ENCODE measurements at regions not wholly inside any gene's neighbourhood (a gene's known extent, or its start where the extent isn't known, plus 50 kb on each side); places are given as distances from the start of the nearest gene placed in this dataset.

GRCh38 chr18:10164271-10165071 is 250.7 kb downstream of the VAPA start:
- ATAC-seq (replicated peaks in 1 of 4) (no peak), DNase-seq (no peak)
- H3K4me1 ChIP-seq (ENCODE audit: control insufficient read depth in 1 of 2, extremely low read depth in 1 of 2, insufficient read depth in 2 of 2, low read length in 2 of 2) = no peaks in the 10 kb centered on the region
- H3K9me3 ChIP-seq = no peaks in the 10 kb centered on the region
- 93% methylated on average over 8 of the region's 17 CpGs for WGBS (ENCODE audit: insufficient coverage)
- ChIA-PET POLR2A (no interaction called here), CTCF (no interaction called here)
- H3K4me3 ChIP-seq (ENCODE audit: control insufficient read depth in 1 of 2, extremely low read depth in 1 of 2, low read length in 1 of 2) = no peak overlapping the region
- Mint-ChIP-seq H3K9me3 (no peaks in the 10 kb centered on the region), H3K36me3 (no peaks in the 10 kb centered on the region), H3K4me1 (no peaks in the 10 kb centered on the region), H3K27me3 (no peaks in the 10 kb centered on the region), H3K27ac (no peak overlapping the region), H3K4me3 (no peak overlapping the region)
- H3K36me3 ChIP-seq (ENCODE audit: control insufficient read depth in 2 of 2, extremely low read depth in 1 of 2, insufficient read depth in 1 of 2, low read length in 1 of 2) = no peaks in the 10 kb centered on the region
- H3K27me3 ChIP-seq (replicated peaks in 1 of 2; ENCODE audit: control insufficient read depth in 2 of 2, extremely low read depth in 1 of 2, insufficient read depth in 2 of 2, low read length in 1 of 2) = peaks cover 0 to 6% of the 10 kb centered on the region in 2 experiments
- no peak overlapping the region for H3K27ac ChIP-seq (ENCODE audit: low read length)

DNA sequence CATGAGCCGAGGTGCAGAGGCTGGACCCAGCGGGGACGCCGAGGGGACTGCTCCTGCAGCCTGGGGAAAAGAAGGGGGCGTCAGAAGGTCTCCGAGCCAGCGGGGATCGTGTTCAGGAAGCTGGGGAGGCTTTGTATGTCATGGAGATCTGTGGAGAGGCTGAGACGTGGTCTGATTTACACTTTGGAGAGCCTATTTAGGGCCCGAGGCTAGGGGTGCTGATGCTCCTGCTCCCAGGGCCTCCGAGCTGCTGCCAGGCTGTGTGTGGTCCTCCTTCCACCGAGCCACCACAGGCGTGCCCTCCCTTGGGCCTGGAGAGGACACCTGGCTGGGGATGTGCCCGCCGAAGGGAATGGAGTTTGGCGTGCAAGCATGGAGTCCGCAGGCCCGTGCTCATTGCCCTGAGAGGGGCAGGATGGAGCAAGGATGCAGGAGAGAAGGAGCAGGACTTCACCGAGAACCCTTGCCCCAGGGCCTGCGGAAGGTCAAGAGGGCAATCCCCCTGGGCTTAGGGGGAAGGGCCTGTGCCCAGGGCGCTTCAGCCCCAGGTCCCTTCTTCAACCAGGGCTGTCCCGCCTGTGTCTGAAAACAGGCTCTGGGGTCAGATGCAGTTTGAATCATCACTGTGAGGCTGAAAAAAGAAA is 252.5 kb downstream of the VAPA start:
- DNase-seq (no peak), ATAC-seq (replicated peaks in 1 of 4) (no peak)
- H3K27ac Mint-ChIP-seq = no peak overlapping the region
- no peaks in the 10 kb centered on the region for H3K36me3 Mint-ChIP-seq
- ChIA-PET CTCF (no interaction called here), POLR2A (no interaction called here)
- WGBS (ENCODE audit: insufficient coverage) = 84% methylated on average over 21 of the region's 22 CpGs
- Histone ChIP-seq H3K4me3 (ENCODE audit: control insufficient read depth in 1 of 2, extremely low read depth in 1 of 2, low read length in 1 of 2) (no peak overlapping the region), H3K9me3 (no peaks in the 10 kb centered on the region), H3K27ac (ENCODE audit: low read length) (no peak overlapping the region), H3K4me1 (ENCODE audit: control insufficient read depth in 1 of 2, extremely low read depth in 1 of 2, insufficient read depth in 2 of 2, low read length in 2 of 2) (no peaks in the 10 kb centered on the region), H3K36me3 (ENCODE audit: control insufficient read depth in 2 of 2, extremely low read depth in 1 of 2, insufficient read depth in 1 of 2, low read length in 1 of 2) (no peaks in the 10 kb centered on the region), H3K27me3 (replicated peaks in 1 of 2; ENCODE audit: control insufficient read depth in 2 of 2, extremely low read depth in 1 of 2, insufficient read depth in 2 of 2, low read length in 1 of 2) (peaks cover 0 to 6% of the 10 kb centered on the region in 2 experiments)
- H3K27me3 Mint-ChIP-seq = no peaks in the 10 kb centered on the region
- no peaks in the 10 kb centered on the region for H3K4me1 Mint-ChIP-seq
- no peak overlapping the region for H3K4me3 Mint-ChIP-seq
- no peaks in the 10 kb centered on the region for H3K9me3 Mint-ChIP-seq

- H3K4me1 ChIP-seq (ENCODE audit: control insufficient read depth in 1 of 2, extremely low read depth in 1 of 2, insufficient read depth in 2 of 2, low read length in 2 of 2) = no peaks in the 10 kb centered on the region
- no peaks in the 10 kb centered on the region for H3K27me3 Mint-ChIP-seq
- ChIA-PET CTCF (no interaction called here), POLR2A (no interaction called here)
- H3K27ac ChIP-seq (ENCODE audit: low read length) = no peak overlapping the region
- H3K36me3 Mint-ChIP-seq = no peaks in the 10 kb centered on the region
- H3K4me3 ChIP-seq (ENCODE audit: control insufficient read depth in 1 of 2, extremely low read depth in 1 of 2, low read length in 1 of 2) = no peak overlapping the region
- no peaks in the 10 kb centered on the region for H3K9me3 ChIP-seq
- no peaks in the 10 kb centered on the region for H3K9me3 Mint-ChIP-seq
- no peak for ATAC-seq (replicated peaks in 1 of 4)
- WGBS (ENCODE audit: insufficient coverage) = 85% methylated on average over 11 of the region's 11 CpGs
- H3K36me3 ChIP-seq (ENCODE audit: control insufficient read depth in 2 of 2, extremely low read depth in 1 of 2, insufficient read depth in 1 of 2, low read length in 1 of 2) = no peaks in the 10 kb centered on the region
- no peak for DNase-seq
- no peak overlapping the region for H3K4me3 Mint-ChIP-seq
- H3K27ac Mint-ChIP-seq = no peak overlapping the region
- H3K27me3 ChIP-seq (replicated peaks in 1 of 2; ENCODE audit: control insufficient read depth in 2 of 2, extremely low read depth in 1 of 2, insufficient read depth in 2 of 2, low read length in 1 of 2) = peaks cover 0 to 6% of the 10 kb centered on the region in 2 experiments
- H3K4me1 Mint-ChIP-seq = no peaks in the 10 kb centered on the region
Measured at GRCh38 chr18:10167759-10168158, 253.9 kb downstream of the VAPA start.

GRCh38 chr18:10168477-10168876 is 254.7 kb downstream of the VAPA start:
- Histone ChIP-seq H3K27ac (ENCODE audit: low read length) (no peak overlapping the region), H3K9me3 (no peaks in the 10 kb centered on the region), H3K4me1 (ENCODE audit: control insufficient read depth in 1 of 2, extremely low read depth in 1 of 2, insufficient read depth in 2 of 2, low read length in 2 of 2) (no peaks in the 10 kb centered on the region), H3K27me3 (replicated peaks in 1 of 2; ENCODE audit: control insufficient read depth in 2 of 2, extremely low read depth in 1 of 2, insufficient read depth in 2 of 2, low read length in 1 of 2) (peaks cover 0 to 6% of the 10 kb centered on the region in 2 experiments), H3K4me3 (ENCODE audit: control insufficient read depth in 1 of 2, extremely low read depth in 1 of 2, low read length in 1 of 2) (no peak overlapping the region), H3K36me3 (ENCODE audit: control insufficient read depth in 2 of 2, extremely low read depth in 1 of 2, insufficient read depth in 1 of 2, low read length in 1 of 2) (no peaks in the 10 kb centered on the region)
- H3K36me3 Mint-ChIP-seq = no peaks in the 10 kb centered on the region
- ChIA-PET POLR2A (no interaction called here), CTCF (no interaction called here)
- H3K27ac Mint-ChIP-seq = no peak overlapping the region
- WGBS (ENCODE audit: insufficient coverage) = 77% methylated on average over 4 of the region's 9 CpGs
- ATAC-seq (replicated peaks in 1 of 4) (no peak), DNase-seq (no peak)
- no peaks in the 10 kb centered on the region for H3K27me3 Mint-ChIP-seq
- no peaks in the 10 kb centered on the region for H3K4me1 Mint-ChIP-seq
- H3K9me3 Mint-ChIP-seq = no peaks in the 10 kb centered on the region
- H3K4me3 Mint-ChIP-seq = no peak overlapping the region

- Histone ChIP-seq H3K9me3 (no peaks in the 10 kb centered on the region), H3K27ac (ENCODE audit: low read length) (no peak overlapping the region), H3K4me1 (ENCODE audit: control insufficient read depth in 1 of 2, extremely low read depth in 1 of 2, insufficient read depth in 2 of 2, low read length in 2 of 2) (no peaks in the 10 kb centered on the region), H3K27me3 (replicated peaks in 1 of 2; ENCODE audit: control insufficient read depth in 2 of 2, extremely low read depth in 1 of 2, insufficient read depth in 2 of 2, low read length in 1 of 2) (peaks cover 0 to 6% of the 10 kb centered on the region in 2 experiments), H3K4me3 (ENCODE audit: control insufficient read depth in 1 of 2, extremely low read depth in 1 of 2, low read length in 1 of 2) (no peak overlapping the region), H3K36me3 (ENCODE audit: control insufficient read depth in 2 of 2, extremely low read depth in 1 of 2, insufficient read depth in 1 of 2, low read length in 1 of 2) (no peaks in the 10 kb centered on the region)
- Mint-ChIP-seq H3K27me3 (no peaks in the 10 kb centered on the region), H3K4me1 (no peaks in the 10 kb centered on the region), H3K4me3 (no peak overlapping the region), H3K36me3 (no peaks in the 10 kb centered on the region), H3K9me3 (no peaks in the 10 kb centered on the region), H3K27ac (no peak overlapping the region)
- WGBS (ENCODE audit: insufficient coverage) = 73% methylated on average over 2 of the region's 4 CpGs
- ATAC-seq (replicated peaks in 1 of 4) (no peak), DNase-seq (no peak)
- ChIA-PET POLR2A (no interaction called here), CTCF (no interaction called here)
Measured at GRCh38 chr18:10169064-10169562, 255.3 kb downstream of the VAPA start.

DNA sequence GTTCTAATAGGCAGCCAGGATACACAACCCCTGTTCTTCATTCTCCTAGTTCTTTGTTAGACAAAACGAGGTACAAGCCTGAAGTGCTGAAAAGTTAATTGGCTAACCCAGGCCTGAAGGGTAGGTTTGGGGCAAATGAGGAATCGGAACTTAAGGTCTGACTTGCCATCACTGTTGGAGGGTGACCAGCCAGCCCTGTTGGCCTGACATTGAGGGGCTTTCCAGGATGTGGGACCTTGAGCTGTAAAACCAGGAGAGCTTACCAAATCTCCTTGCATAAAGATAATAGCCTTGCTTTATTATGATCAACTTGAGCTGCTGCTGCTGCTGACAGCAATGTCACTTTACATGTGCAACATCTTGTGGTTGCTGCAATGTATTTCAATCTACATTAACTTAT is 256.0 kb downstream of the VAPA start:
- H3K4me1 ChIP-seq (ENCODE audit: control insufficient read depth in 1 of 2, extremely low read depth in 1 of 2, insufficient read depth in 2 of 2, low read length in 2 of 2) = no peaks in the 10 kb centered on the region
- ATAC-seq (replicated peaks in 1 of 4) (no peak), DNase-seq (no peak)
- no peak overlapping the region for H3K27ac ChIP-seq (ENCODE audit: low read length)
- H3K9me3 ChIP-seq = no peaks in the 10 kb centered on the region
- no peaks in the 10 kb centered on the region for H3K4me1 Mint-ChIP-seq
- H3K9me3 Mint-ChIP-seq = no peaks in the 10 kb centered on the region
- no peaks in the 10 kb centered on the region for H3K27me3 Mint-ChIP-seq
- peaks cover 0 to 6% of the 10 kb centered on the region in 2 experiments for H3K27me3 ChIP-seq (replicated peaks in 1 of 2; ENCODE audit: control insufficient read depth in 2 of 2, extremely low read depth in 1 of 2, insufficient read depth in 2 of 2, low read length in 1 of 2)
- H3K27ac Mint-ChIP-seq = no peak overlapping the region
- H3K4me3 ChIP-seq (ENCODE audit: control insufficient read depth in 1 of 2, extremely low read depth in 1 of 2, low read length in 1 of 2) = no peak overlapping the region
- CTCF ChIA-PET = no interaction called here
- no peaks in the 10 kb centered on the region for H3K36me3 ChIP-seq (ENCODE audit: control insufficient read depth in 2 of 2, extremely low read depth in 1 of 2, insufficient read depth in 1 of 2, low read length in 1 of 2)
- POLR2A ChIA-PET = no interaction called here
- H3K4me3 Mint-ChIP-seq = no peak overlapping the region
- no peaks in the 10 kb centered on the region for H3K36me3 Mint-ChIP-seq
- WGBS (ENCODE audit: insufficient coverage) = 91% methylated on average over 1 of the region's 2 CpGs

All from T-cell (primary cell).